ENCODE measurements at regions not wholly inside any gene's neighbourhood (a gene's known extent, or its start where the extent isn't known, plus 50 kb on each side); places are given as distances from the start of the nearest gene placed in this dataset.
"Not testable (repeated sequence)": the region's sequence is repeated elsewhere in the genome, so short reads cannot be mapped to it uniquely, and the experiment has no call there.

GRCh38 chr10:57689596-57690297 lies 577.9 kb downstream of the IPMK start:
- DNase-seq (ENCODE audit: low spot score): no peak

GRCh38 chr10:57679916-57680315 lies 587.8 kb downstream of the IPMK start:
- no peak for DNase-seq (ENCODE audit: low spot score)

- no peak for DNase-seq (ENCODE audit: low spot score)
These were observed 592.6 kb downstream of the IPMK start for GRCh38 chr10:57675125-57675524.

GRCh38 chr10:57673446-57673960 lies 594.2 kb downstream of the IPMK start:
- no peak for DNase-seq (ENCODE audit: low spot score)

GRCh38 chr10:57664815-57665214 lies 602.9 kb downstream of the IPMK start:
- DNase-seq (ENCODE audit: low spot score): no peak

GRCh38 chr10:57663401-57663800 lies 604.3 kb downstream of the IPMK start:
- no peak for DNase-seq (ENCODE audit: low spot score)

- DNase-seq (ENCODE audit: low spot score): no peak
These were observed 606.5 kb downstream of the IPMK start for GRCh38 chr10:57661206-57661605.

- DNase-seq (ENCODE audit: low spot score): peak; percentile 40
These were observed 610.4 kb downstream of the IPMK start for GRCh38 chr10:57657164-57657765.

GRCh38 chr10:57654856-57655255 lies 612.8 kb downstream of the IPMK start:
- DNase-seq (ENCODE audit: low spot score): no peak

- DNase-seq (ENCODE audit: low spot score): not testable (repeated sequence)
These were observed 622.6 kb downstream of the IPMK start for GRCh38 chr10:57645108-57645507.

- DNase-seq (ENCODE audit: low spot score): no peak
These were observed 629.3 kb downstream of the IPMK start for GRCh38 chr10:57638411-57638810.

GRCh38 chr10:57628592-57629284 lies 639.0 kb downstream of the IPMK start:
- no peak for DNase-seq (ENCODE audit: low spot score)

GRCh38 chr10:57627642-57628178 lies 640.0 kb downstream of the IPMK start:
- no peak for DNase-seq (ENCODE audit: low spot score)

GRCh38 chr10:57624856-57625592 lies 642.7 kb downstream of the IPMK start:
- DNase-seq (ENCODE audit: low spot score): no peak

GRCh38 chr10:57624066-57624465 lies 643.6 kb downstream of the IPMK start:
- DNase-seq (ENCODE audit: low spot score): no peak

- no peak for DNase-seq (ENCODE audit: low spot score)
These were observed 646.2 kb downstream of the IPMK start for GRCh38 chr10:57621466-57621865.

GRCh38 chr10:57605948-57606485 lies 661.7 kb downstream of the IPMK start:
- no peak for DNase-seq (ENCODE audit: low spot score)

- no peak for DNase-seq (ENCODE audit: low spot score)
These were observed 668.3 kb downstream of the IPMK start for GRCh38 chr10:57599440-57599839.

- no peak for DNase-seq (ENCODE audit: low spot score)
These were observed 673.6 kb downstream of the IPMK start for GRCh38 chr10:57593983-57594573.

GRCh38 chr10:57579926-57580325 lies 687.8 kb downstream of the IPMK start:
- peak; percentile 20 for DNase-seq (ENCODE audit: low spot score)

- DNase-seq (ENCODE audit: low spot score): no peak
These were observed 705.5 kb downstream of the IPMK start for GRCh38 chr10:57562211-57562610.

Measured in globus pallidus (tissue), 1 donor.